ENCODE measurements at regions not wholly inside any gene's neighbourhood (a gene's known extent, or its start where the extent isn't known, plus 50 kb on each side); places are given as distances from the start of the nearest gene placed in this dataset.

GRCh38 chr3:106170636-106171035, 301.8 kb upstream of the CBLB start:
- DNase-seq (ENCODE audit: low read depth, low spot score) = no peak

GRCh38 chr3:106172101-106172500, 303.3 kb upstream of the CBLB start:
- no peak for DNase-seq (ENCODE audit: low read depth, low spot score)

GRCh38 chr3:106172780-106173179, 304.0 kb upstream of the CBLB start:
- no peak for DNase-seq (ENCODE audit: low read depth, low spot score)

GRCh38 chr3:106175276-106175675, 306.5 kb upstream of the CBLB start:
- DNase-seq (ENCODE audit: low read depth, low spot score) = no peak

GRCh38 chr3:106176734-106177133, 307.9 kb upstream of the CBLB start:
- peak; percentile 18 for DNase-seq (ENCODE audit: low read depth, low spot score)

GRCh38 chr3:106182950-106183511, 314.2 kb upstream of the CBLB start:
- no peak for DNase-seq (ENCODE audit: low read depth, low spot score)

- no peak for DNase-seq (ENCODE audit: low read depth, low spot score)
These were observed 315.1 kb upstream of the CBLB start for GRCh38 chr3:106183762-106184391.

GRCh38 chr3:106184540-106185457, 316.0 kb upstream of the CBLB start:
- no peak for DNase-seq (ENCODE audit: low read depth, low spot score)

GRCh38 chr3:106185949-106186348, 317.1 kb upstream of the CBLB start:
- DNase-seq (ENCODE audit: low read depth, low spot score) = no peak

- DNase-seq (ENCODE audit: low read depth, low spot score) = no peak
These were observed 321.5 kb upstream of the CBLB start for GRCh38 chr3:106190296-106190695.

- DNase-seq (ENCODE audit: low read depth, low spot score) = no peak
These were observed 322.4 kb upstream of the CBLB start for GRCh38 chr3:106191211-106191610.

GRCh38 chr3:106191913-106192312, 323.1 kb upstream of the CBLB start:
- DNase-seq (ENCODE audit: low read depth, low spot score) = no peak

- no peak for DNase-seq (ENCODE audit: low read depth, low spot score)
These were observed 325.1 kb upstream of the CBLB start for GRCh38 chr3:106193876-106194275.

- DNase-seq (ENCODE audit: low read depth, low spot score) = no peak
These were observed 325.9 kb upstream of the CBLB start for GRCh38 chr3:106194726-106195125.

GRCh38 chr3:106197532-106198194, 328.9 kb upstream of the CBLB start:
- no peak for DNase-seq (ENCODE audit: low read depth, low spot score)

- no peak for DNase-seq (ENCODE audit: low read depth, low spot score)
These were observed 335.5 kb upstream of the CBLB start for GRCh38 chr3:106204160-106204868.

GRCh38 chr3:106206146-106206545, 337.3 kb upstream of the CBLB start:
- peak; percentile 4 for DNase-seq (ENCODE audit: low read depth, low spot score)

- DNase-seq (ENCODE audit: low read depth, low spot score) = no peak
These were observed 337.8 kb upstream of the CBLB start for GRCh38 chr3:106206613-106207012.

- no peak for DNase-seq (ENCODE audit: low read depth, low spot score)
These were observed 339.4 kb upstream of the CBLB start for GRCh38 chr3:106208251-106208650.

- no peak for DNase-seq (ENCODE audit: low read depth, low spot score)
These were observed 340.2 kb upstream of the CBLB start for GRCh38 chr3:106208967-106209366.

GRCh38 chr3:106209482-106209881, 340.7 kb upstream of the CBLB start:
- DNase-seq (ENCODE audit: low read depth, low spot score) = no peak

GRCh38 chr3:106210923-106211322, 342.1 kb upstream of the CBLB start:
- DNase-seq (ENCODE audit: low read depth, low spot score) = no peak

All from smooth muscle cell of the brain vasculature (primary cell).